OCI-LY3 (cell line): ENCODE measurements at regions not wholly inside any gene's neighbourhood (a gene's known extent, or its start where the extent isn't known, plus 50 kb on each side); places are given as distances from the start of the nearest gene placed in this dataset.

Experiments
- EZH2phosphoT487 ChIP-seq: fragments of 200-600 bp; shearing (Covaris generic); IDR thresholded peaks from 2 replicates; pipeline ENCODE4 v1.6.1; 2018; ENCODE audit warnings: antibody characterized with exemption, mixed run types, low read depth
- TF ChIP-seq, protein P1 (sequence below): fragments of 200-600, 300-600 bp; sonication (generic); IDR thresholded peaks from 2 replicates; pipeline ENCODE4 v1.5.1; 2014; ENCODE audit warnings: antibody characterized with exemption, low read length, low read depth

DNA sequence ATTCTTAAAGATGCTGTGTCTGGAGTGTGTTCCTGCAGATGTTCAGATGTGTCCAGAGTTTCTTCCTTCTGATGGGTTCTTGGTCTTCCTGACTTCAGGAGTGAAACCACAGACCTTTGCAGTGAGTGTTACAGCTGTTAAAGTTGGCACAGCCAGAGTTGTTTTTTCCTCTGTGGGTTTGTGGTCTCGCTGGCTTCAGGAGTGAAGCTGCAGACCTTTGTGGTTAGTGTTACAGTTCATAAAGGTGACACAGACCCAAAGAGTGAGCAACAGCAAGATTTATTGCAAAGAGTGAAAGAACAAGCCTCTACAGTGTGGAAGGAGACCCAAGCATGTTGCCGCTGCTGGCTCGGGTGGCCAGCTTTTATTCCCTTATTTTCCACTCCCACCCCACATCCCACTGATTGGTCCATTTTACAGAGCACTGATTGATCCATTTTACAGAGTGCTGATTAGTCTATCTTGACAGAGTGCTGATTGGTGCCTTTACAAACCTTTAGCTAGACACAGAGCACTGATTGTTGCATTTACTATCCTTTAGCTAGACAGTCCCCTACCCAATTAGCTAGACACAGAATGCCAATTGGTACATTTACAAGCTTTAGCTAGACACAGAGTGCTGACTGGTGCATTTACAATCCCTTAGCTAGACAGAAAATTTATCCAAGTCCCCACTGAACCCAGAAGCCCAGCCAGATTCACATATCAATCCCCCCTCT is 266.6 kb downstream of the RPS4Y2 start:
- TF ChIP-seq, protein P1, sequence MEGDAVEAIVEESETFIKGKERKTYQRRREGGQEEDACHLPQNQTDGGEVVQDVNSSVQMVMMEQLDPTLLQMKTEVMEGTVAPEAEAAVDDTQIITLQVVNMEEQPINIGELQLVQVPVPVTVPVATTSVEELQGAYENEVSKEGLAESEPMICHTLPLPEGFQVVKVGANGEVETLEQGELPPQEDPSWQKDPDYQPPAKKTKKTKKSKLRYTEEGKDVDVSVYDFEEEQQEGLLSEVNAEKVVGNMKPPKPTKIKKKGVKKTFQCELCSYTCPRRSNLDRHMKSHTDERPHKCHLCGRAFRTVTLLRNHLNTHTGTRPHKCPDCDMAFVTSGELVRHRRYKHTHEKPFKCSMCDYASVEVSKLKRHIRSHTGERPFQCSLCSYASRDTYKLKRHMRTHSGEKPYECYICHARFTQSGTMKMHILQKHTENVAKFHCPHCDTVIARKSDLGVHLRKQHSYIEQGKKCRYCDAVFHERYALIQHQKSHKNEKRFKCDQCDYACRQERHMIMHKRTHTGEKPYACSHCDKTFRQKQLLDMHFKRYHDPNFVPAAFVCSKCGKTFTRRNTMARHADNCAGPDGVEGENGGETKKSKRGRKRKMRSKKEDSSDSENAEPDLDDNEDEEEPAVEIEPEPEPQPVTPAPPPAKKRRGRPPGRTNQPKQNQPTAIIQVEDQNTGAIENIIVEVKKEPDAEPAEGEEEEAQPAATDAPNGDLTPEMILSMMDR: no peak
- TF ChIP-seq EZH2phosphoT487: no peak
